Endothelial cell of umbilical vein (primary cell): ENCODE measurements at regions not wholly inside any gene's neighbourhood (a gene's known extent, or its start where the extent isn't known, plus 50 kb on each side); places are given as distances from the start of the nearest gene placed in this dataset.

ENCODE experiments used
- BruUV-seq: library from RNA; stranded (reverse); fragments of 400-500 nt; replicated peaks from 2 replicates; lab custom pipeline; 2021; lab: Mats Ljungman, UMichigan
- CTCF ChIA-PET: fragments of 300-600, 350-600 bp; sonication (Branson Sonifier 250); formaldehyde crosslinking; loops from one replicate; lab custom pipeline; 2021; ENCODE audit warnings: antibody characterized with exemption, inconsistent platforms; lab: Charles Lee
- POLR2A ChIA-PET: fragments of 300-600, 350-600 bp; sonication (Branson Sonifier 250); formaldehyde crosslinking; loops from one replicate; lab custom pipeline; 2021; ENCODE audit warnings: antibody characterized with exemption, inconsistent platforms; lab: Charles Lee
- DNase-seq: peaks from one replicate; pipeline ENCODE4 v3.0.0-alpha.2; 2011; ENCODE audit warnings: low read depth, low spot score
- FAIRE-seq: peaks from 2 replicates; lab custom pipeline; 2011; peaks lifted over from hg19 to GRCh38; lab: Jason Lieb, UNC
- H2AFZ ChIP-seq: 2 replicates; pipeline ENCODE4 v1.6.0; 2012; ENCODE audit warnings: low read depth, low read length, control low read depth, inconsistent platforms
- H3K27ac ChIP-seq: 2 replicates; pipeline ENCODE4 v1.5.1; 2011; ENCODE audit warnings: low read depth, mild to moderate bottlenecking, control low read depth, low read length, moderate library complexity; ENCODE audit not compliant: insufficient read depth
- H3K27me3 ChIP-seq, 2 experiments: 2 replicates each; pipeline versions ENCODE4 v1.6.0 to v1.6.1; 2011; ENCODE audit warnings: low read length in 2 of 2, mixed read lengths in 1 of 2; ENCODE audit not compliant: control insufficient read depth in 2 of 2, insufficient read depth in 2 of 2
- H3K36me3 ChIP-seq, 2 experiments: 2 replicates in 1 of 2; 3 replicates in 1 of 2; pipeline ENCODE4 v1.5.1; 2011; ENCODE audit warnings: low read length in 2 of 2, mild to moderate bottlenecking in 1 of 2, moderate library complexity in 1 of 2; ENCODE audit not compliant: control insufficient read depth in 2 of 2, insufficient read depth in 2 of 2; ENCODE audit errors: extremely low read depth in 1 of 2
- H3K4me1 ChIP-seq: 3 replicates; pipeline ENCODE4 v1.5.1; 2011; ENCODE audit warnings: mild to moderate bottlenecking, low read length; ENCODE audit not compliant: control insufficient read depth, insufficient read depth; ENCODE audit errors: extremely low read depth
- H3K4me2 ChIP-seq: 2 replicates; pipeline ENCODE4 v1.6.1; 2011; ENCODE audit warnings: low read length, control low read depth, mixed read lengths; ENCODE audit not compliant: insufficient read depth
- H3K4me3 ChIP-seq, 3 experiments: fragments of 200-600 bp in 1 of 3; sonication (generic), shearing (Covaris generic) in 1 of 3; replicated peaks in 1 of 3; 2 replicates each; pipeline ENCODE4 v1.5.1; 2011 to 2016; ENCODE audit warnings: control low read depth in 3 of 3, low read length in 3 of 3, mild to moderate bottlenecking in 2 of 3, inconsistent platforms in 1 of 3, low read depth in 1 of 3, moderate library complexity in 1 of 3; ENCODE audit not compliant: insufficient read depth in 1 of 3
- H3K79me2 ChIP-seq: 2 replicates; pipeline ENCODE4 v1.6.0; 2012; ENCODE audit warnings: low read length, inconsistent platforms; ENCODE audit not compliant: control insufficient read depth, insufficient read depth
- H3K9ac ChIP-seq: replicated peaks from 2 replicates; pipeline ENCODE3; 2011; ENCODE audit warnings: low read length, control low read depth; ENCODE audit not compliant: insufficient read depth; ENCODE audit errors: extremely low read depth
- H3K9me1 ChIP-seq: replicated peaks from 3 replicates; pipeline ENCODE4 v1.6.0; 2011; ENCODE audit warnings: mild to moderate bottlenecking, low read length; ENCODE audit not compliant: control insufficient read depth, insufficient read depth; ENCODE audit errors: extremely low read depth
- H3K9me3 ChIP-seq: replicated peaks from 2 replicates; pipeline ENCODE4 v1.5.1; 2012; ENCODE audit warnings: low read length, inconsistent platforms; ENCODE audit not compliant: control insufficient read depth, insufficient read depth
- H4K20me1 ChIP-seq: replicated peaks from 2 replicates; pipeline ENCODE3; 2011; ENCODE audit warnings: mild to moderate bottlenecking, low read length; ENCODE audit not compliant: control insufficient read depth, insufficient read depth; ENCODE audit errors: extremely low read depth
- CTCF ChIP-seq, 2 donors: IDR thresholded peaks; 1 replicate in 1 of 2; 2 replicates in 1 of 2; pipeline ENCODE4 v1.5.1; 2011; ENCODE audit warnings: low read length in 2 of 2, mild to moderate bottlenecking in 2 of 2, moderate library complexity in 2 of 2, control low read depth in 1 of 2, inconsistent platforms in 1 of 2, low read depth in 1 of 2; ENCODE audit not compliant: insufficient read depth in 1 of 2; ENCODE audit errors: extremely low read depth in 1 of 2
- EZH2 ChIP-seq: IDR thresholded peaks from 2 replicates; pipeline ENCODE4 v1.6.1; 2012; ENCODE audit warnings: borderline replicate concordance, low read depth, mild to moderate bottlenecking, moderate library complexity, low read length, inconsistent platforms; ENCODE audit not compliant: severe bottlenecking
- FOS ChIP-seq: IDR thresholded peaks from 2 replicates; pipeline ENCODE4 v1.6.1; 2011; ENCODE audit warnings: mild to moderate bottlenecking, low read length, moderate library complexity, borderline replicate concordance; ENCODE audit not compliant: insufficient read depth
- GATA2 ChIP-seq: IDR thresholded peaks from 2 replicates; pipeline ENCODE4 v1.7.0; 2011; ENCODE audit warnings: low read depth, mild to moderate bottlenecking, moderate library complexity, mixed read lengths, low read length; ENCODE audit not compliant: insufficient read length, insufficient read depth
- JUN ChIP-seq: IDR thresholded peaks from 2 replicates; pipeline ENCODE4 v1.6.1; 2011; ENCODE audit warnings: borderline replicate concordance, low read depth; ENCODE audit not compliant: insufficient read length, insufficient read depth
- MAX ChIP-seq: IDR thresholded peaks from 2 replicates; pipeline ENCODE4 v1.6.1; 2011; ENCODE audit not compliant: insufficient read depth, insufficient read length
- MYC ChIP-seq: IDR thresholded peaks from one replicate; pipeline ENCODE4 v1.6.1; 2011; ENCODE audit warnings: mild to moderate bottlenecking, low read depth, low read length
- POLR2A ChIP-seq: IDR thresholded peaks from 2 replicates; pipeline ENCODE4 v1.6.1; 2012; ENCODE audit warnings: low read depth, mild to moderate bottlenecking, control low read depth, low read length
- POLR2AphosphoS5 ChIP-seq: IDR thresholded peaks from 2 replicates; pipeline ENCODE4 v1.6.1; 2012; ENCODE audit warnings: low read depth, mild to moderate bottlenecking, control low read depth, low read length, moderate library complexity; ENCODE audit not compliant: insufficient read depth
- dilution Hi-C: fragments of 300-500 bp; cut with MboI; formaldehyde crosslinking; loops from one replicate; pipeline ENCODE4 v1.15.0; 2019; ENCODE audit warnings: low sequenced_read_pairs; ENCODE audit not compliant: extremely low pct_ligation_motif_present
- intact Hi-C: fragments of 100-400 bp; cut with micrococcal nuclease; formaldehyde crosslinking; loops from one replicate; pipeline ENCODE4 v1.10.0; 2022

GRCh38 chr6:139468178-139468819, 93.9 kb upstream of the CITED2 start:
- FAIRE-seq (no peak), DNase-seq (no peak)
- H3K4me3 ChIP-seq, result no peak overlapping the region
- H3K27ac ChIP-seq, result no peak overlapping the region
- intact Hi-C loops (no loop called here), dilution Hi-C loops (no loop called here)
- ChIA-PET CTCF (no interaction called here), POLR2A (no interaction called here)
- H3K9me1 ChIP-seq, result no peaks in the 10 kb centered on the region
- no peaks in the 10 kb centered on the region for H3K36me3 ChIP-seq
- BruUV-seq, result no TSS peak
- H3K9ac ChIP-seq, result no peak overlapping the region
- no peaks in the 10 kb centered on the region for H3K79me2 ChIP-seq
- H3K4me1 ChIP-seq, result no peaks in the 10 kb centered on the region
- H2AFZ ChIP-seq, result peak overlapping the region; percentile 17
- no peaks in the 10 kb centered on the region for H3K27me3 ChIP-seq
- TF ChIP-seq POLR2AphosphoS5 (no peak), MAX (no peak), CTCF (IDR thresholded peaks at IDR 0.05; ENCODE audit: extremely low read depth in 1 of 2, insufficient read depth in 1 of 2, low read depth in 1 of 2, low read length in 2 of 2) (no peak), JUN (no peak), GATA2 (no peak), FOS (no peak), MYC (no peak), EZH2 (no peak), POLR2A (no peak)
- H3K4me2 ChIP-seq, result no peak overlapping the region
- H4K20me1 ChIP-seq, result no peaks in the 10 kb centered on the region
- no peaks in the 10 kb centered on the region for H3K9me3 ChIP-seq
